ENCODE measurements at regions not wholly inside any gene's neighbourhood (a gene's known extent, or its start where the extent isn't known, plus 50 kb on each side); places are given as distances from the start of the nearest gene placed in this dataset.

DNA sequence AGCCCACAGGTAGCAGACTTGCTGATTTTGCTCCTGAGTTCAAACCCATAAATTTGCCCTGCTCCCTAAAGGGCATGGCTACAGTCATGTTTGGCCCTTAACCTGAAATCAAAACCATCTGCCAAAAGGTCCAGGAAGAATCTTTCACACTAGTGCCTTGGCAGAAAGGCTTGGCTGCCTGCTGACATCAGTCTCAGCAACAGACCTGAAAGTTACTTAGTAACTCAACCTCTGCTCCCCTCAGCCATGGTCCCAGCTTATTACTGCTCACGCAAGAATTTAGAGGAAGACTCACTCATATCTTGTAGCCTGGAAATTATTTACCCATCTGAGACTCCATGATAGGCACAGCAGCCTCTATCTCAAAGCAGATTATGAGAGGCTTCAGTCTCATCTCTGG lies 98.0 kb upstream of the KIF2B start:
- Histone ChIP-seq H3K9me3 (ENCODE audit: control insufficient read depth in 2 of 3, insufficient read depth in 1 of 3, low read length in 3 of 3) (no peaks in the 10 kb centered on the region), H3K9ac (ENCODE audit: low read length in 3 of 3) (no peak overlapping the region), H3K27ac (ENCODE audit: low read depth in 2 of 2, low read length in 2 of 2) (peak overlapping the region; percentile 49 to 57), H3K4me3 (ENCODE audit: low read length in 3 of 3) (no peak overlapping the region), H3K4me1 (ENCODE audit: control insufficient read depth in 2 of 3, insufficient read depth in 2 of 3, low read depth in 1 of 3, low read length in 3 of 3) (peaks cover 0 to 5% (median 2%) of the 10 kb centered on the region in 3 donors), H3K36me3 (ENCODE audit: control insufficient read depth in 2 of 3, insufficient read depth in 3 of 3, low read length in 3 of 3) (no peaks in the 10 kb centered on the region), H3K27me3 (ENCODE audit: control insufficient read depth, insufficient read depth, low read length) (no peaks in the 10 kb centered on the region)
- intact Hi-C loops (cut with DNase I) = no loop called here
- no peak for TF ChIP-seq CTCF (IDR thresholded peaks at IDR 0.05; ENCODE audit: borderline replicate concordance, extremely low read depth, insufficient read depth)
- peak in 2 of 5 donors; percentile 24 to 27 for DNase-seq
- peak; percentile 56 for FAIRE-seq

DNA sequence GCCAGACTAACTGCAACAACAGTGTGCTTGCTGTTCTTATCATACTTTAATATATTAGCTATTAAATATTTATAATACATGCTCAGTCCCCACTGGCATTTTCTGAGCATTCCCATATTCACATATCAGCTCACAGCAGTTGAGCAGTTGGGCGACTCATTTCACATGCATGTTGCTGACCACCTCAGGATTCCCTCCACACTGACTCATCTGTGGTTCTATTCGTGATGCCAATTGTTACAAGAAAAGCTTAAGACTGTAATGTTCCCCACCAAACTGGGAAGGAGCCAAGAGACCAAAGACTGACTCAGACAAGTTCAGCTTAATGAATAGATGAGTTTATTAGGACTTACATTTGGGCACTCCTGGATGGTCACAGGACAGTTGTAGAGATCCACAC lies 100.3 kb upstream of the KIF2B start:
- Histone ChIP-seq H3K9me3 (ENCODE audit: control insufficient read depth in 2 of 3, insufficient read depth in 1 of 3, low read length in 3 of 3) (no peaks in the 10 kb centered on the region), H3K4me3 (ENCODE audit: low read length in 3 of 3) (no peak overlapping the region), H3K4me1 (ENCODE audit: control insufficient read depth in 2 of 3, insufficient read depth in 2 of 3, low read depth in 1 of 3, low read length in 3 of 3) (peaks cover 0 to 5% (median 2%) of the 10 kb centered on the region in 3 donors), H3K36me3 (ENCODE audit: control insufficient read depth in 2 of 3, insufficient read depth in 3 of 3, low read length in 3 of 3) (no peaks in the 10 kb centered on the region), H3K27ac (ENCODE audit: low read depth in 2 of 2, low read length in 2 of 2) (no peak overlapping the region), H3K27me3 (ENCODE audit: control insufficient read depth, insufficient read depth, low read length) (no peaks in the 10 kb centered on the region), H3K9ac (ENCODE audit: low read length in 3 of 3) (no peak overlapping the region)
- TF ChIP-seq CTCF (IDR thresholded peaks at IDR 0.05; ENCODE audit: borderline replicate concordance, extremely low read depth, insufficient read depth) = no peak
- FAIRE-seq = no peak
- intact Hi-C loops (cut with DNase I) = no loop called here
- peak in 2 of 5 donors; percentile 5 to 8 for DNase-seq

DNA sequence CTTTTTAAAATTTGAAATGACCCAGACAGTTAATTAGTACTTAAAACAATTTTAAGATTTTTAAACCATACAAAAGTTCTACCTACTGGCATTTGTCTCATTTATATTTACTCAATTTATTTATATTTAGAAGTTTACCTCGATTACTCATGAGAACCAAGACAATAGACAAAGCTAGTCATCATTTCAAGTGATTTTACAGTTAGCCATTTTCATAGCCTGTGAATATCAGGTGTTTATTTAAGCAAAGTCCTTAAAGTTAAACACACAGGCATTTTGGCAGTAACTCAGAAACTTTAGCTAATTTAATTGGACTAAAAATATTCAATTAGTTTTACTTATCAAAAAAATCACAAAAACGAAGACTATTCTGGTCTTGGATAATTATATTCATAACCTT lies 101.6 kb upstream of the KIF2B start:
- peaks cover 0 to 5% (median 2%) of the 10 kb centered on the region in 3 donors for H3K4me1 ChIP-seq (ENCODE audit: control insufficient read depth in 2 of 3, insufficient read depth in 2 of 3, low read depth in 1 of 3, low read length in 3 of 3)
- H3K9me3 ChIP-seq (ENCODE audit: control insufficient read depth in 2 of 3, insufficient read depth in 1 of 3, low read length in 3 of 3) = no peaks in the 10 kb centered on the region
- H3K27me3 ChIP-seq (ENCODE audit: control insufficient read depth, insufficient read depth, low read length) = no peaks in the 10 kb centered on the region
- no peaks in the 10 kb centered on the region for H3K36me3 ChIP-seq (ENCODE audit: control insufficient read depth in 2 of 3, insufficient read depth in 3 of 3, low read length in 3 of 3)
- TF ChIP-seq CTCF (IDR thresholded peaks at IDR 0.05; ENCODE audit: borderline replicate concordance, extremely low read depth, insufficient read depth) = no peak
- no peak overlapping the region for H3K4me3 ChIP-seq (ENCODE audit: low read length in 3 of 3)
- H3K9ac ChIP-seq (ENCODE audit: low read length in 3 of 3) = no peak overlapping the region
- no peak for FAIRE-seq
- intact Hi-C loops (cut with DNase I) = no loop called here
- H3K27ac ChIP-seq (ENCODE audit: low read depth in 2 of 2, low read length in 2 of 2) = no peak overlapping the region
- DNase-seq = no peak

DNA sequence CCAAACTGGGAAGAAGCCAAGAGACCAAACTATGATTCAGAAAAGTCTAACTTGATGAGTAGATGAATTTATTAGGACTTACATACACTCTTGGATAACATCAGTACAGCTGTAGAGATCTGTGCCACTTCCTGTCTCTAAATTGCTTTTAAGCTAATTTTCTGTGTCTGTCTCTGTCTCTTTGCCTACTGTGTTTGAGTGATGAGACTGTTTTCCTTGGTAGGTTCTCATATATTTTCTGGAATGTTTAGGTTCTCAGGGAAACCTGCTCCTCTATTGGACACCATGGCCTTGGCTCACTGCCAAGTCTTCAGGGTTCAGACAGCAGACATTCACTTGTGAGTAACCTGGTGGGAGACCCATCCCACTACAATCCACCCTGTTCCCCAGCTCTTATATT lies 103.5 kb upstream of the KIF2B start:
- intact Hi-C loops (cut with DNase I) = no loop called here
- peak in 1 of 5 donors; percentile 19 for DNase-seq
- H3K9ac ChIP-seq (ENCODE audit: low read length in 3 of 3) = no peak overlapping the region
- no peak for TF ChIP-seq CTCF (IDR thresholded peaks at IDR 0.05; ENCODE audit: borderline replicate concordance, extremely low read depth, insufficient read depth)
- no peaks in the 10 kb centered on the region for H3K9me3 ChIP-seq (ENCODE audit: control insufficient read depth in 2 of 3, insufficient read depth in 1 of 3, low read length in 3 of 3)
- H3K4me1 ChIP-seq (ENCODE audit: control insufficient read depth in 2 of 3, insufficient read depth in 2 of 3, low read depth in 1 of 3, low read length in 3 of 3) = no peaks in the 10 kb centered on the region
- FAIRE-seq = no peak
- no peak overlapping the region for H3K27ac ChIP-seq (ENCODE audit: low read depth in 2 of 2, low read length in 2 of 2)
- H3K4me3 ChIP-seq (ENCODE audit: low read length in 3 of 3) = no peak overlapping the region
- H3K36me3 ChIP-seq (ENCODE audit: control insufficient read depth in 2 of 3, insufficient read depth in 3 of 3, low read length in 3 of 3) = no peaks in the 10 kb centered on the region
- H3K27me3 ChIP-seq (ENCODE audit: control insufficient read depth, insufficient read depth, low read length) = no peaks in the 10 kb centered on the region

Measured in kidney (tissue), 13 donors.